Right cardiac atrium (tissue), 5 donors: ENCODE measurements at regions not wholly inside any gene's neighbourhood (a gene's known extent, or its start where the extent isn't known, plus 50 kb on each side); places are given as distances from the start of the nearest gene placed in this dataset.
"Not testable (repeated sequence)": the region's sequence is repeated elsewhere in the genome, so short reads cannot be mapped to it uniquely, and the experiment has no call there.

Source experiments
- ATAC-seq, 2 donors: fragments of 200-7000 bp; cut with Tn5 transposase; one replicate each; pipeline versions ENCODE4 v1.8.0 to v1.9.1; 2020; ENCODE audit warnings: moderate library complexity in 2 of 2, mild to moderate bottlenecking in 1 of 2
- DNase-seq, 3 donors: peaks; one replicate each; pipeline ENCODE4 v3.0.0-alpha.2; 2020
- H3K27ac ChIP-seq: one replicate; pipeline ENCODE4 v1.5.1; 2013; ENCODE audit warnings: mild to moderate bottlenecking, low read length, control low read depth, moderate library complexity
- H3K27me3 ChIP-seq: one replicate; pipeline ENCODE4 v1.6.1; 2013; ENCODE audit not compliant: control insufficient read depth, insufficient read depth
- H3K4me1 ChIP-seq: one replicate; pipeline ENCODE4 v1.6.1; 2013; ENCODE audit warnings: low read length; ENCODE audit not compliant: control insufficient read depth, insufficient read depth
- H3K4me3 ChIP-seq: one replicate; pipeline ENCODE4 v1.5.1; 2013; ENCODE audit warnings: low read length, control low read depth
- H3K9me3 ChIP-seq: one replicate; pipeline ENCODE4 v1.6.1; 2013; ENCODE audit warnings: low read length; ENCODE audit not compliant: control insufficient read depth
- WGBS: extraction: QIAGEN DNeasy Blood & Tissue Kit; methylation state at CpG from one replicate; pipeline ENCODE4 v1.1.7; 2013; 5-methylcytosine and 5-hydroxymethylcytosine counted together
- intact Hi-C, 4 donors: fragments of 100-400 bp; cut with DNase I; formaldehyde crosslinking; loops; one replicate each; pipeline versions ENCODE4 v1.11.0 to v1.14.0; 2022 to 2023
- donor health status: healthy with polysubstance abuse.
- donor health status: DM: no; HTN: yes; CAD: no.
- donor health status: DM: no; HTN: no; CAD: no.
- donor health status: DM: no; HTN: yes; CAD: no; lungs with severe emphysema.
- donor health status: DM: yes; HTN: yes; CAD: no.

GRCh38 chr10:6997509-6997908 is 413.3 kb downstream of the SFMBT2 start:
- intact Hi-C loops: no loop called here
- H3K9me3 ChIP-seq: no peaks in the 10 kb centered on the region
- no peak overlapping the region for H3K4me3 ChIP-seq
- ATAC-seq (no peak), DNase-seq (no peak)
- no peak overlapping the region for H3K27ac ChIP-seq
- no peaks in the 10 kb centered on the region for H3K27me3 ChIP-seq
- no peaks in the 10 kb centered on the region for H3K4me1 ChIP-seq
- WGBS: 79% methylated on average over 2 of the region's 2 CpGs

GRCh38 chr10:6996431-6996830 is 414.4 kb downstream of the SFMBT2 start:
- intact Hi-C loops: no loop called here
- Histone ChIP-seq H3K27ac (no peak overlapping the region), H3K9me3 (no peaks in the 10 kb centered on the region), H3K27me3 (no peaks in the 10 kb centered on the region), H3K4me3 (no peak overlapping the region), H3K4me1 (no peaks in the 10 kb centered on the region)
- WGBS: 61% methylated on average over 4 of the region's 4 CpGs
- ATAC-seq (no peak), DNase-seq (no peak)

- ATAC-seq (no peak), DNase-seq (no peak)
- WGBS: 48% methylated on average over 4 of the region's 4 CpGs
- H3K4me1 ChIP-seq: no peaks in the 10 kb centered on the region
- intact Hi-C loops: no loop called here
- H3K9me3 ChIP-seq: no peaks in the 10 kb centered on the region
- H3K4me3 ChIP-seq: no peak overlapping the region
- H3K27ac ChIP-seq: no peak overlapping the region
- H3K27me3 ChIP-seq: no peaks in the 10 kb centered on the region
These were observed 415.0 kb downstream of the SFMBT2 start for GRCh38 chr10:6995831-6996230.

DNA sequence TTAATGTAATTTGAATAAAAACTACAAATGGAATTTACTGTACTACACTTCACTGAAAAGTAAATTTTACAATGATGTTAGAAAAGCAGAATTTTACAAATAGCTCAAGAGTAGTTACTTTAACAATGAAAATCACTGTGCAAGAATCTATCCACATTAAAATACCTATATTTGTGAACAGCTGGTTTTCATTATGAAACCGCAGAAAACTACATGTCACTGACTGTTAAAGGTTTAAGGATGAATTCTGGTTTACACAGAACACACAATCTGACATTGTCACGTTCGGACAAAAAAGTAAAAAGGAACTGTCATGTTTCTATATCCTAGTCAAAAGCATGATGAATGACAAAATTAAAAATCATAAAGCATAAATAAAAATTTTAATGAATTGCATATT is 415.3 kb upstream of the PRKCQ start:
- WGBS: 60% methylated on average over 3 of the region's 3 CpGs

GRCh38 chr10:6990891-6991290 is 410.8 kb upstream of the PRKCQ start:
- Histone ChIP-seq H3K27me3 (no peaks in the 10 kb centered on the region), H3K4me3 (no peak overlapping the region), H3K4me1 (no peaks in the 10 kb centered on the region), H3K27ac (no peak overlapping the region), H3K9me3 (no peaks in the 10 kb centered on the region)
- DNase-seq (no peak), ATAC-seq (no peak)
- intact Hi-C loops: no loop called here

More for the DNA sequence above, 415.3 kb upstream of the PRKCQ start:
- Histone ChIP-seq H3K4me3 (no peak overlapping the region), H3K27ac (no peak overlapping the region), H3K9me3 (no peaks in the 10 kb centered on the region), H3K27me3 (no peaks in the 10 kb centered on the region), H3K4me1 (no peaks in the 10 kb centered on the region)
- ATAC-seq (no peak), DNase-seq (no peak)
- intact Hi-C loops: no loop called here

GRCh38 chr10:6988654-6989053 is 408.6 kb upstream of the PRKCQ start:
- Histone ChIP-seq H3K4me3 (no peak overlapping the region), H3K27ac (no peak overlapping the region), H3K4me1 (no peaks in the 10 kb centered on the region), H3K9me3 (no peaks in the 10 kb centered on the region), H3K27me3 (no peaks in the 10 kb centered on the region)
- no peak for ATAC-seq
- WGBS: 78% methylated on average over 4 of the region's 4 CpGs
- intact Hi-C loops: no loop called here
- no peak for DNase-seq

GRCh38 chr10:6987536-6987945 is 407.5 kb upstream of the PRKCQ start:
- no peak overlapping the region for H3K4me3 ChIP-seq
- no peak overlapping the region for H3K27ac ChIP-seq
- 62% methylated on average over 8 of the region's 8 CpGs for WGBS
- intact Hi-C loops: no loop called here
- no peaks in the 10 kb centered on the region for H3K27me3 ChIP-seq
- ATAC-seq (no peak), DNase-seq (no peak)
- H3K9me3 ChIP-seq: no peaks in the 10 kb centered on the region
- H3K4me1 ChIP-seq: no peaks in the 10 kb centered on the region

DNA sequence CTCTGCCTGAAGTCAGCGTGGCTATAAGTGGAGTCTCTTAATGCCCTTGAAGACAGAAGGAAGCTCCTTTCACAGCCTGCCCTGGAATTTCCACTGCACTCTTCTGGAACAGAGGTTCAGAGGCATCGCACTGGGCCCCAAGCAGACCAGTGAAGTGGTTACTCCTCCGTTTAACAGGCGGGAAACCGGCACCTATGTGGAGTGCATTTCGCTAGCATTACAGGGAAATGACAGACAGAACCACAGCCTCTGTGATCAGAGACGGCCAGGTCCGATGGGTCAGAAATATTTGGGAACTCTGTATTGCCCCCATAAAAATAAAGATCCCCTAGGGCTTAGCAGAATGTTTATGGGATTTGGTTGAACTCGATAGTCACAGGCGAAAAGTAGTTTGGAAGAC is 406.9 kb upstream of the PRKCQ start:
- H3K4me1 ChIP-seq: no peaks in the 10 kb centered on the region
- no peaks in the 10 kb centered on the region for H3K9me3 ChIP-seq
- intact Hi-C loops: no loop called here
- ATAC-seq (no peak), DNase-seq (no peak)
- no peaks in the 10 kb centered on the region for H3K27me3 ChIP-seq
- no peak overlapping the region for H3K27ac ChIP-seq
- no peak overlapping the region for H3K4me3 ChIP-seq
- 87% methylated on average over 10 of the region's 10 CpGs for WGBS

- 59% methylated on average over 9 of the region's 9 CpGs for WGBS
These were observed 405.6 kb upstream of the PRKCQ start for GRCh38 chr10:6985644-6986043.

DNA sequence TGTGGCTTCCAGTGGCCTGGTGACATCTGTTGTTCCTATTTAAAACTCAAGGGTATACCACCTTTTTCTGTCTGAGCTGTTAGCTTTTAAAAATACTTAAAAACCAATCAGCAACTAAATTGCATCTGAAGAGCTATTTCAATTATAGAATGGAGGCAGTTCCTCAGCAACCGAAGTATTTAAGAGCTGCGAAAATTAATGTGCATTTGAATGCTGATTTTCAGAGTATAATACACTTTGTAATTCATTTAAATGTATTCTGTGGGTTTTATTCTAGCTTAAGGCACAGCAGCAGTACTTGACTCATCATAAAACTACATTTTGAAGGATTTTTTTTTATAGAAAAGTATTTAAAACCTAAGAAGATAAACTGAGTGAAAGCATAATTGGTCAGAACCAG is 404.9 kb upstream of the PRKCQ start:
- Histone ChIP-seq H3K9me3 (no peaks in the 10 kb centered on the region), H3K27ac (no peak overlapping the region), H3K4me3 (no peak overlapping the region), H3K27me3 (no peaks in the 10 kb centered on the region), H3K4me1 (no peaks in the 10 kb centered on the region)
- DNase-seq (no peak), ATAC-seq (no peak)
- 89% methylated on average over 2 of the region's 2 CpGs for WGBS
- intact Hi-C loops: no loop called here

More at GRCh38 chr10:6985644-6986043, 405.6 kb upstream of the PRKCQ start:
- Histone ChIP-seq H3K27ac (no peak overlapping the region), H3K4me1 (no peaks in the 10 kb centered on the region), H3K9me3 (no peaks in the 10 kb centered on the region), H3K4me3 (no peak overlapping the region), H3K27me3 (no peaks in the 10 kb centered on the region)
- intact Hi-C loops: no loop called here
- ATAC-seq: no peak
- DNase-seq: no peak

DNA sequence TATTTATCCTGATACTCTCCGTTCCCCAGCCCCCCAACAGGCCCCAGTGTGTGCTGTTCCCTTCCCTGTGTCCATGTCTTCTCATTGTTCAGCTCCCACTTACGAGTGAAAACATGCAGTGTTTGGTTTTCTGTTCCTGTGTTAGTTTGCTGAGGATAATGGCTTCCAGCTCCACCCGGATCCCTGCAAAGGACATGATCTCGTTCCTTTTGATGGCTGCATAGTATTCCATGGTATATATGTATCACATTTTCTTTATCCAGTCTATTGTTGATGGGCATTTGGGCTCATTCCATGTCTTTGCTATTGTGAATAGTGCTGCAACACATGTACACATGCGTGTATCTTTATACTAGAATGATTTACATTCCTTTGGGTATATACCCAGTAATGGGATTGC is 403.9 kb upstream of the PRKCQ start:
- ATAC-seq, intact Hi-C loops, H3K9me3 ChIP-seq, H3K27me3 ChIP-seq, DNase-seq, H3K4me3 ChIP-seq, H3K4me1 ChIP-seq, H3K27ac ChIP-seq: not testable (repeated sequence)
- WGBS: 83% methylated on average over 5 of the region's 5 CpGs

DNA sequence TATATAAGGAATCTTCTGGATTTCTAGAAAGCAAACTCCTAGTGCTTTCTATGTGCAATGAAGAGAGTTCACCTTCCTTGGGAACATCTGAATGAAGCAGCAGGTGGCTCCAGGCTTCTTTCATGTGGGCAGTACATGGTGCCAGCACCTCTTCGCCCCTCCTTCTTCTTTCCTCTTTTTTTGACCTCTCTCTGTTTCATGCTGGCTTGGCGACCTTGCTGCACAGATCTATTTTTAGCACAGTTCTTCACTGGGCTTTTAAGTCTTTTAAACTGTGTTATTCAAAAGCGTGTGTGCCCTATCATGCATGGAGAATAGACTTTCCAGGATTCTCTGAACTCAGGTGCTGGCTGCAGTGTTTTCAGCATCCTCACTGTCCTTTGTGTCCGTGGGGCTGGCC is 400.3 kb upstream of the PRKCQ start:
- WGBS: 44% methylated on average over 4 of the region's 4 CpGs
- Histone ChIP-seq H3K4me3 (no peak overlapping the region), H3K27me3 (no peaks in the 10 kb centered on the region), H3K4me1 (no peaks in the 10 kb centered on the region), H3K9me3 (no peaks in the 10 kb centered on the region), H3K27ac (no peak overlapping the region)
- ATAC-seq (no peak), DNase-seq (no peak)
- intact Hi-C loops: no loop called here
